CD4-positive, CD25-positive, alpha-beta regulatory T cell (primary cell): ENCODE measurements at regions not wholly inside any gene's neighbourhood (a gene's known extent, or its start where the extent isn't known, plus 50 kb on each side); places are given as distances from the start of the nearest gene placed in this dataset.

Experiments used
- ATAC-seq, 2 donors: fragments of 150-1000 bp; cut with Tn5 transposase; one replicate each; pipeline ENCODE4 v1.10.0; 2021; ENCODE audit warnings: low read depth in 2 of 2, moderate number of reproducible peaks in 2 of 2, moderate library complexity in 1 of 2
- DNase-seq, 3 donors: peaks; one replicate each; pipeline versions ENCODE4 v3.0.0 to v3.0.0-alpha.2; 2012 to 2022; ENCODE audit warnings: mixed read lengths in 1 of 3
- H3K27ac ChIP-seq: one replicate; pipeline ENCODE4 v1.7.0; 2013; ENCODE audit warnings: mild to moderate bottlenecking, low read length; ENCODE audit not compliant: insufficient read depth, poor library complexity, severe bottlenecking
- H3K27me3 ChIP-seq: one replicate; pipeline ENCODE4 v1.7.0; 2013; ENCODE audit warnings: low read length; ENCODE audit not compliant: control insufficient read depth, insufficient read depth
- H3K36me3 ChIP-seq: one replicate; pipeline ENCODE4 v1.7.0; 2013; ENCODE audit warnings: mild to moderate bottlenecking, low read length, moderate library complexity; ENCODE audit not compliant: control insufficient read depth, insufficient read depth
- H3K4me1 ChIP-seq: 2 replicates; pipeline ENCODE4 v1.7.0; 2013; ENCODE audit warnings: mild to moderate bottlenecking, low read length; ENCODE audit not compliant: insufficient read depth, control insufficient read depth, poor library complexity, severe bottlenecking
- H3K4me3 ChIP-seq: one replicate; pipeline ENCODE4 v1.7.0; 2013; ENCODE audit warnings: low read depth, mild to moderate bottlenecking, low read length, moderate library complexity
- H3K9me3 ChIP-seq, 2 experiments: 1 replicate in 1 of 2; 2 replicates in 1 of 2; pipeline ENCODE4 v1.7.0; 2013; ENCODE audit warnings: low read length in 2 of 2, mild to moderate bottlenecking in 1 of 2, moderate library complexity in 1 of 2; ENCODE audit not compliant: control insufficient read depth in 2 of 2
- H3K27ac Mint-ChIP-seq, 3 donors: one replicate each; pipeline ENCODE4 v1.8.0; 2020 to 2022; ENCODE audit warnings: mild to moderate bottlenecking in 3 of 3, mixed read lengths in 3 of 3, moderate library complexity in 2 of 3
- H3K27me3 Mint-ChIP-seq: one replicate; pipeline ENCODE4 v1.8.0; 2022; ENCODE audit warnings: mild to moderate bottlenecking, mixed read lengths
- H3K36me3 Mint-ChIP-seq: one replicate; pipeline ENCODE4 v1.8.0; 2020; ENCODE audit warnings: mixed read lengths
- H3K4me1 Mint-ChIP-seq, 4 donors: one replicate each; pipeline ENCODE4 v1.8.0; 2020 to 2022; ENCODE audit warnings: mixed read lengths in 4 of 4, mild to moderate bottlenecking in 1 of 4
- H3K4me3 Mint-ChIP-seq, 4 donors: one replicate each; pipeline ENCODE4 v1.8.0; 2020 to 2022; ENCODE audit warnings: mild to moderate bottlenecking in 4 of 4, mixed read lengths in 4 of 4, moderate library complexity in 3 of 4
- H3K9me3 Mint-ChIP-seq, 7 donors: one replicate each; pipeline ENCODE4 v1.8.0; 2020 to 2022; ENCODE audit warnings: mixed read lengths in 7 of 7, mild to moderate bottlenecking in 3 of 7, moderate library complexity in 2 of 7

DNA sequence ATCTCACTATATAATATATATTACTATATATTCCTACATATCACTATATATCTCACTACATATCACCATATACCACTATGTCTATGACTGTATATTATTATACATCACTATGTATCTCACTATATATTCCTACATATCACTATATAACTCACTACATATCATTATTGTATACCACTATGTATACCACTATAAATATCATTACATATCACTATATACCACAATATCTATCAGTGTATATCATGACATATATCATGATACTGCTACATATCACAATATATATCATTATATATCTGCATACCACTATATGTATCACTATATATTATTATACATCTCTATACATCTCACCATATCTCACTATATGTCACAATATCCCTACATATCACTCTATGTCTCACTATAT lies 121.5 kb downstream of the ASCL4 start:
- H3K27ac Mint-ChIP-seq: no peak overlapping the region
- H3K36me3 Mint-ChIP-seq: no peaks in the 10 kb centered on the region
- H3K4me3 ChIP-seq: no peak overlapping the region
- DNase-seq (no peak), ATAC-seq (no peak)
- no peaks in the 10 kb centered on the region for H3K4me1 Mint-ChIP-seq
- H3K27me3 ChIP-seq: peaks cover 1% of the 10 kb centered on the region
- no peaks in the 10 kb centered on the region for H3K9me3 ChIP-seq
- no peaks in the 10 kb centered on the region for H3K36me3 ChIP-seq
- H3K27me3 Mint-ChIP-seq: peaks cover 10% of the 10 kb centered on the region
- H3K9me3 Mint-ChIP-seq: no peaks in the 10 kb centered on the region
- no peak overlapping the region for H3K4me3 Mint-ChIP-seq
- H3K4me1 ChIP-seq: no peaks in the 10 kb centered on the region
- no peak overlapping the region for H3K27ac ChIP-seq

DNA sequence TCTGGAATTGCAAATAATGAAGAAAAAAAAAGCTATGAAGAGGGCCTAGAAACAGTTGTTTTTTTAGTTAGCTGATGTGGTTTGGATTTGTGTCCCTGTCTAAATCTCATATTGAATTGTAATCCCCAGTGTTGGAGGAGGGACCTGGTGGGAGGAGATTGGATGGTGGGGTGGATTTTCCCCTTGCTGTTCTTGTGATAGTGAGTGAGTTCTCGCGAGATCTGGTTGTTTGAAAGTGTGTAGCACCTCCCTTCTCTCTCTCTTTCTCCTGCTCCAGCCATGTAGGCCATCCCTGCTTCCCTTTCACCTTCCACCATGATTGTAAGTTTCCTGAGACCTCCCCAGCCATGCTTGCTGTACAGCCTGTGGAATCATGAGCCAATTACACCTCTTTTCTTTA lies 126.1 kb downstream of the ASCL4 start:
- Mint-ChIP-seq H3K27me3 (peaks cover 42% of the 10 kb centered on the region), H3K4me1 (peaks cover 0 to 8% (median 2%) of the 10 kb centered on the region in 4 donors)

DNA sequence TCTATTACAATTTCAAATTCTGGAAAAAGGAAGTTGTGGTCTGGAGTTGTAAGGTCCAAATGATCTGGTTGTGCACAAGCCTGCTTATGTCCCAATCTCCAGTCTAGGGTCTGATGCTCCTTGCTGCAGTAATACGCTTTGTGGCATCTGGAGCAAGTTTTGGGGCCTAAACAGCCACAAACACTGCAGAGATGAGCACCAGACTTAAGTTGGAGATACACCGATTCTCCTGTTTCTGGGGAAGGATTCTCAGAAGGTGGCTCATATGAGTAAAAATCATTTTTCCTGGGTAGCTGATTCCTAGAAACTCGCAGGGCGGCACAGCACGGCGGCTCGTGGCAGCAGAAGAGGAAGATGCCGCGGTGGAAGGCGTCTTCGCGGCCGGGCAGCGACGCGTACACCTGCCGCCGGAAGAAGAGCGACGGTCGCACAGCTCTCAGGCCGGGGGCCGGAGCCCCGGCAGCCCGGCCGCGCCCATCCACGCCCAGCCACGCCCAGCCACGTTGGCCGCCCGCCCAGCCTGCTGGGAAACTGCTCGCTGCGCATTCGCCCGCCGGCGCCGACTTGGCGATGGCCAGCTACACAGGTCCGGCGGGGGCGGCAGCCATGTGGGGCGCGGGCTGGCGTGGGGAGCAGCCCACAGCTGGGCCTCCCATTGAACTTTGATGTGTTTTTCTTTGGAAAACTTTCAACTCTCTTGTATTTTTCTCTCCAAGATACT lies 129.0 kb downstream of the ASCL4 start:
- peak overlapping the region in 1 of 4 donors; percentile 63 for H3K4me3 Mint-ChIP-seq
- H3K27ac Mint-ChIP-seq: no peak overlapping the region
- H3K27ac ChIP-seq: no peak overlapping the region
- H3K4me1 ChIP-seq: peaks cover 6% of the 10 kb centered on the region
- peaks cover 38% of the 10 kb centered on the region for H3K27me3 Mint-ChIP-seq
- peak in 1 of 2 donors; percentile 31 for ATAC-seq
- no peaks in the 10 kb centered on the region for H3K9me3 Mint-ChIP-seq
- H3K4me3 ChIP-seq: no peak overlapping the region
- no peaks in the 10 kb centered on the region for H3K36me3 ChIP-seq
- no peaks in the 10 kb centered on the region for H3K9me3 ChIP-seq
- no peaks in the 10 kb centered on the region for H3K36me3 Mint-ChIP-seq
- peaks cover 0 to 8% (median 2%) of the 10 kb centered on the region in 4 donors for H3K4me1 Mint-ChIP-seq
- peaks cover 50% of the 10 kb centered on the region for H3K27me3 ChIP-seq
- DNase-seq: peak in 1 of 3 donors; percentile 62

More for the DNA sequence above, 126.1 kb downstream of the ASCL4 start:
- no peak for DNase-seq
- Mint-ChIP-seq H3K9me3 (no peaks in the 10 kb centered on the region), H3K36me3 (no peaks in the 10 kb centered on the region), H3K27ac (no peak overlapping the region), H3K4me3 (no peak overlapping the region)
- ATAC-seq: no peak
- H3K36me3 ChIP-seq: no peaks in the 10 kb centered on the region
- H3K27ac ChIP-seq: no peak overlapping the region
- H3K4me3 ChIP-seq: no peak overlapping the region
- no peaks in the 10 kb centered on the region for H3K9me3 ChIP-seq
- H3K4me1 ChIP-seq: peaks cover 6% of the 10 kb centered on the region
- peaks cover 26% of the 10 kb centered on the region for H3K27me3 ChIP-seq

DNA sequence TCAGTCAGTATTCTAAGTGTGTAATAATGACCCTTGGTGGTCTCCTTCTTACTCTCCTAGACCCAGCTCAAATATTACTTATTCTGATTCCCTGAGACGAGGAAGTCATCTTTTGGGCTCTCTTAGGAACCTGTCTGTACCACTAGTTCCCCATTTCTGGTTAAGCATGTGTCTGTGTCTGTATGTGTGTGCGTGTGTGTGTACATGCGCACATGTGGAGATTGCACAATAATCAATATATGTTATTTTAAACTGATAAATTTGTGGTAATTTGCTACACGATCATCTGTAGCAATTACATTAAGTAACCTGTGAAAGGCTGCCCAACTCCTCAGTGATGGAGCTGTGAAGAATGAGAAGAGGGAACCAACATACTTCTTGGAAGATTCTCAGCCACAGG lies 132.2 kb downstream of the ASCL4 start:
- Mint-ChIP-seq H3K27me3 (peaks cover 42% of the 10 kb centered on the region), H3K27ac (no peak overlapping the region), H3K4me3 (no peak overlapping the region), H3K4me1 (peaks cover 0 to 8% (median 2%) of the 10 kb centered on the region in 4 donors), H3K36me3 (no peaks in the 10 kb centered on the region), H3K9me3 (peaks cover 0 to 1% (median 0%) of the 10 kb centered on the region in 7 donors)
- ATAC-seq (no peak), DNase-seq (no peak)
- Histone ChIP-seq H3K4me3 (no peak overlapping the region), H3K36me3 (no peaks in the 10 kb centered on the region), H3K27me3 (peaks cover 46% of the 10 kb centered on the region), H3K4me1 (peaks cover 6% of the 10 kb centered on the region), H3K9me3 (no peaks in the 10 kb centered on the region), H3K27ac (no peak overlapping the region)

DNA sequence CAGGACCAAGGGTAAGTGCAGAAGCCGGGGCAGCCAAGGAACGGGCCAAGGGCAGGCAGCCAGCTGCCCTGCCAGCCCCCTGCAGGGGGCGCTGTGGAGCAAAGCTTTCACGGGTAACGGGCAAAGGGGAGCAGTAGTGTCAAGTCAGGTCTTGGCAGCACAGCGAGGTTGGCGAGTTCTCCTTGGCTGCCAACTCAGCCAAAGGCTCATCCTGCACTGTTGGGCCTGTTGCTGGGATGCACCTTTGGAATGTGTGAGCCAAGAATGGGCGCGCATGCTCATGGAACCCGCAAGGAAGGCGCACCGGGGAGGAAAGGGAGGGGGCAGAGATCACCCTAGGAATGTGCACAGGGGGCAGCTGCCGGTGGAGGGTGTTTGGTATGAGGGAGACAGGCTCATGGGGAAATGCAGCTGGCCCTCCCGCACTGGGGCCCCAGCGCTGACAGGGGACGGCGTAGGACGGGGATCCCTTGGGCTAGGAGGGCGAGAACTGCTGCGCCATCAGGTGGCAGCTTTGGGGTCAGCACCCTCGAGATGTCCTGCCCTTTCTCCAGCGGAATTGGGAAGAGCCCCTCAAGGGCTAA lies 138.0 kb downstream of the ASCL4 start:
- Histone ChIP-seq H3K27ac (no peak overlapping the region), H3K27me3 (peaks cover 10% of the 10 kb centered on the region), H3K4me3 (no peak overlapping the region), H3K4me1 (no peaks in the 10 kb centered on the region), H3K9me3 (no peaks in the 10 kb centered on the region), H3K36me3 (no peaks in the 10 kb centered on the region)
- H3K9me3 Mint-ChIP-seq: peaks cover 0 to 3% (median 0%) of the 10 kb centered on the region in 7 donors
- H3K27ac Mint-ChIP-seq: no peak overlapping the region
- peak; percentile 45 to 50 for ATAC-seq
- H3K4me3 Mint-ChIP-seq: peak overlapping the region in 3 of 4 donors; percentile 58 to 76 (median 65)
- H3K4me1 Mint-ChIP-seq: peaks cover 0 to 9% (median 2%) of the 10 kb centered on the region in 4 donors
- peaks cover 10% of the 10 kb centered on the region for H3K27me3 Mint-ChIP-seq
- peak; percentile 9 to 48 (median 22) for DNase-seq
- no peaks in the 10 kb centered on the region for H3K36me3 Mint-ChIP-seq

DNA sequence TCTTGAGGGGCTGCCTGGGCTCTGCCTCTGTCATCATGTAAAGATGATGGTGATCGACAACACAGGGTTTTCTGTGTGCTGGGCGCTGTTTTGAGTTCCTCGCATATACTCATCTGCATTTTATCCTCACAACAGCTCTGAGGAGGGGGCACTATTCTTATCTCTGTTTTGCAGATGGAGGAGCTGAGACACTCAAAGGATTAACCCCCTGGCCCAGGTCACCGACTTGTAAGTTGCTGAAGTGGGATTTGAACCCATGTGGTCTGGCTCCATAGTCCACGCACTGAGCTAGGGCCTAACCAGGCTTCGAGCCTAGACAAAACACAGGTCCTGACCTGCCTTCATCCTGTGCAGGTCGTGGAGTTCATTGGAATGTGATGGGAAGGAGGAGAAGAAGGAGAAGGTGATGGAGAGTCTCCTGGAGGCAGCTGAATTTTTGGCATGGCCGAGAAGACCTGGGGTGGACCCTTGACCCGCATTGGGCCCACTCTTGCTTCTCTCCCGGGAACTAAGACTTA lies 140.0 kb downstream of the ASCL4 start:
- no peak overlapping the region for H3K27ac ChIP-seq
- no peak overlapping the region for H3K4me3 Mint-ChIP-seq
- no peak for DNase-seq
- H3K27me3 Mint-ChIP-seq: peaks cover 6% of the 10 kb centered on the region
- no peak overlapping the region for H3K27ac Mint-ChIP-seq
- H3K4me1 Mint-ChIP-seq: peaks cover 0 to 11% (median 2%) of the 10 kb centered on the region in 4 donors
- H3K27me3 ChIP-seq: no peaks in the 10 kb centered on the region
- peaks cover 0 to 3% (median 0%) of the 10 kb centered on the region in 7 donors for H3K9me3 Mint-ChIP-seq
- no peak for ATAC-seq
- H3K9me3 ChIP-seq: no peaks in the 10 kb centered on the region
- no peaks in the 10 kb centered on the region for H3K4me1 ChIP-seq
- H3K4me3 ChIP-seq: no peak overlapping the region
- no peaks in the 10 kb centered on the region for H3K36me3 ChIP-seq
- H3K36me3 Mint-ChIP-seq: no peaks in the 10 kb centered on the region

DNA sequence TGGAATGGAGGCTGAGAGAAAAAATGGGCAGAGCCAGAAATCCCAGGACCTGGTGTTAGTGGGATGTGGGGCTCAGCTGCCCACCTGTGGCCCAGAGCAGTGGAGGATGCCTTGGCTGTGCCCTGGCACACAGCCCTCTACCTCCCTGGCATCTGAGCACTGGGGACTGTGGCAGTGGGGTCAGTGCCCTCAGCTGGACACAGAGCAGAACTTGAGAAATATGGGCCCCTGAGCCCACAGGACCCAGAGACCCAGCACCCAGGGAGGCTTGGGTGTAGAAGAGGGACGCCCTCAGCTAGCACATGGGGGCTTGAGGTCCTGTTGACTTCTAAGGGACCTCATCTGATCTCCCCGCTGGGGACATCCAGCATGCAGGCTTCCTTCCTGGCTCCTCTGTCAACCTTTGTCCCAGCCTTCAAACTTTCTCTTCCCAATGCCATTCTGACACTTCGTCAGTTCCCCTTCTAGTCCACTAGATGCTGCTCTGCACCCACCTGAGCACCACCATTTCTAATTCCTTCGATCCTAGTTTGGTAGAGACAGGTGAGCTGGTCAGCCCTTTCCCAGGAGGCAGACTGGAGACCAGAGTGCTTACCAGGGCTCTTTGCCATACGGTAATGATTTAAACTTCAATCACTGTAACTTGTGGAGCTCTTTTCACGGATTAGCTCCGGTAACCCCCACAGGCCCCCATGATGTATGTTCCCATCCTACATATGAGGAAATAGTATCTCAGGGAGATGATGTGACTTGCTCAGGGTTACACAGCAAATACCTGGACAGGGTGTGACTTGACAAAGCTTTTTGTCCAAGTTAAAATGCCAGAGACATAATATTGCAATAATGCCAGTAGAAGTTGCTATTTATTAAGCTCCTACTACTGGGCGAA lies 143.7 kb downstream of the ASCL4 start:
- no peak overlapping the region for H3K27ac ChIP-seq
- no peak overlapping the region for H3K4me3 ChIP-seq
- no peaks in the 10 kb centered on the region for H3K9me3 Mint-ChIP-seq
- no peak overlapping the region for H3K4me3 Mint-ChIP-seq
- H3K36me3 ChIP-seq: no peaks in the 10 kb centered on the region
- no peaks in the 10 kb centered on the region for H3K9me3 ChIP-seq
- H3K36me3 Mint-ChIP-seq: no peaks in the 10 kb centered on the region
- H3K4me1 Mint-ChIP-seq: peaks cover 0 to 3% (median 0%) of the 10 kb centered on the region in 4 donors
- H3K27ac Mint-ChIP-seq: no peak overlapping the region
- ATAC-seq: no peak
- H3K4me1 ChIP-seq: no peaks in the 10 kb centered on the region
- peaks cover 4% of the 10 kb centered on the region for H3K27me3 ChIP-seq
- peaks cover 6% of the 10 kb centered on the region for H3K27me3 Mint-ChIP-seq
- DNase-seq: peak in 1 of 3 donors; percentile 6
